ENCODE measurements at regions not wholly inside any gene's neighbourhood (a gene's known extent, or its start where the extent isn't known, plus 50 kb on each side); places are given as distances from the start of the nearest gene placed in this dataset.

GRCh38 chr2:198498516-198498915, 694.1 kb downstream of the PLCL1 start:
- DNase-seq (ENCODE audit: low spot score), result no peak

GRCh38 chr2:198498048-198498447, 693.7 kb downstream of the PLCL1 start:
- DNase-seq (ENCODE audit: low spot score), result no peak

DNA sequence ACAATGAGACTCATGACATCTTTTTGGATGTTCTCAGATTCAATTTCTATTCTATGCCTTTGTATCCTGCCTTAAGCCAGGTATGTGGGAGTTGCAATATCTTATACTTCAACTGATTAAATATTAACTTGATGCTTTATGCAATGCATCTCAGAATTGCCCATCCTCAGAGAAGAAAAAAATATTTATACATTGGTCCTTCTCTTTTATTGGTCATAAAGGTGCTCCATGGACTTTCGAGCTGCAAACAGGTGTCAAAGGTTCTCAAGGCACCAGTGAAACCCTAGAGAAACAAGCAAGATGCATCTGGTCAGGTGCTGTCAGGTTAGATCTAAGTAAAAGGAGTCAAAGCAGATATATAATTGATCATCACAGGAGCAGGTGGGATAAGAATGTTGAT, 690.5 kb downstream of the PLCL1 start:
- no peak for DNase-seq (ENCODE audit: low spot score)

- DNase-seq (ENCODE audit: low spot score), result no peak
These were observed 686.4 kb downstream of the PLCL1 start for GRCh38 chr2:198490748-198491147.

DNA sequence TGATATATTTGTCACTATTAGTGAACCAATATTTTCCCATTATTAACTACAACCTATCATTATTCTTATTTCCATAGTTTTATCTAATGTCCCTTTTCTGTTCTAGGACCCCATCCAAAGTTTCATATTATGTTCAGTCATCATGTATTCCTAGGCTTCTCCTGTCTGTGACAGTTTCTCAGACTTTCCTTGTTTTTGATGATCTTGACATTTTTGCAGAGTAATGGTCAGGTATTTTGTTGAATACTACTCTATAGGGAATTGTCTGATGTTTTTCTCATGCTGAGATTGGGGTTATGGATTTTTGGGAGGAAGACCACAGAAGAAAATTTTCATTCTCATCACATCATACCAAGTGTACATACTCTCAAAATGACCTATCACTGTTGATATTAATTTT, 684.6 kb downstream of the PLCL1 start:
- no peak for DNase-seq (ENCODE audit: low spot score)

GRCh38 chr2:198483051-198483450, 678.7 kb downstream of the PLCL1 start:
- no peak for DNase-seq (ENCODE audit: low spot score)

- no peak for DNase-seq (ENCODE audit: low spot score)
These were observed 674.7 kb downstream of the PLCL1 start for GRCh38 chr2:198479065-198479464.

- no peak for DNase-seq (ENCODE audit: low spot score)
These were observed 674.0 kb downstream of the PLCL1 start for GRCh38 chr2:198478361-198478760.

- no peak for DNase-seq (ENCODE audit: low spot score)
These were observed 671.6 kb downstream of the PLCL1 start for GRCh38 chr2:198476007-198476406.

GRCh38 chr2:198471291-198471690, 666.9 kb downstream of the PLCL1 start:
- DNase-seq (ENCODE audit: low spot score), result no peak

- DNase-seq (ENCODE audit: low spot score), result no peak
These were observed 663.7 kb downstream of the PLCL1 start for GRCh38 chr2:198468136-198468535.

DNA sequence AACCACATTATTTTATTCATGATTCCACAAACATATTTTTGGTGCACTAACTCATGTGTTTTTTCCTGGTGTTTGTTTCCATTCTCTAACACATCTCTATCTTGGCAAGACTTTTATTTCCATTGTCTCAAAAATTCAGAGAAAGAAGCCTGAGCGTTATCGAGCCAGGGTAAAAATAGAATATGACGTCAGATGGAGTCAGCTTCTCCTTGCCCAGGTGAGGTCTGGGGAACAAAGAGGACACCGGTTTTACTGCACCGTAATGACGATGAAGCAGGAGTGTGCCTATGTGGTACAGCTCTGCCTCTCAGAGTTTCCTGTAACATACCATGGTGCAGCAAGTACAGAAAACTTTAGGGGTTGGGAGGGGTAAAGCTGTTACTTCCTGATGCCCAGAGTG, 661.6 kb downstream of the PLCL1 start:
- DNase-seq (ENCODE audit: low spot score), result no peak

- no peak for DNase-seq (ENCODE audit: low spot score)
These were observed 652.0 kb downstream of the PLCL1 start for GRCh38 chr2:198456418-198456817.

- no peak for DNase-seq (ENCODE audit: low spot score)
These were observed 649.5 kb downstream of the PLCL1 start for GRCh38 chr2:198453866-198454265.

- DNase-seq (ENCODE audit: low spot score), result no peak
These were observed 647.9 kb downstream of the PLCL1 start for GRCh38 chr2:198452327-198452726.

DNA sequence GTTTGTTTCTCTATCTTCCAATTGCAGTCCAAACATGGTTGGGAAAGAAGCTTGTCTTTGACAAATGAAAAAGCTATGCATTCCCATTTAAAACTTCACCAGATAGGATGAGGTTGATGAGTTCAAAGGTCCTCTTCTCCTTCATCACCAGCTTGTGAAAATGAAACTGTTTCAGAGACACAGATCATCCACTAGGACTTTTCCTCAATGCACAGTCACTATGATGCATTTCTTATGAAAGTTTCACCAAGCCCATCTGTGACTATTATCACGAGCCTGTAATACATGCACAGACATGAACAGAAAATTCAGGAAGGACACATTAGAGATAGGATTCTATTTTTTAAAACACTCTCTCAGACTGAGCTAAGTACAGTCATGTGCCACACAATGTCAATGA, 644.4 kb downstream of the PLCL1 start:
- DNase-seq (ENCODE audit: low spot score), result no peak

DNA sequence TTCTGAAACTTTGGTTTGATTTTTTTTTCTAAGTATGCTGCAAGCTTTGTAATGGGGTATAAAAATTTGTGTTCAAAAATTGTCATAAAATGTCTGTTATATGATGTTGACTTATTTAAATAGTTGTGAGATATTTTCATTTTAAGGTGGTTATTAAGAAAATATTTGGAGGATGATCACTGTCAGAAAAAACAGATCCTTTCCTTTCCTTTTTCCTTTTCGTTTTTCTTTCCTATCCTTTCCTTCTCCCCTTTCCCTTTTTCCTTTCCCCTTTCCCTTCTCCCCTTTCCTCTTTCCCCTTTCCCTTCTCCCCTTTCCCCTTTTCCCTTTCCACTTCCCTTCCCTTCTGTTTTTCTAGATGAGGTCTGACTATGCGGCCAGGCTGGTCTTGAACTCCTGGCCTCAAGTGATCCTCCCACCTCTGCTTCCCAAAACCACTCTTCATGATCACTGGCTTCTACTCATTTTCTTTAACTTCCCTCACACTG, 640.5 kb downstream of the PLCL1 start:
- no peak for DNase-seq (ENCODE audit: low spot score)

DNA sequence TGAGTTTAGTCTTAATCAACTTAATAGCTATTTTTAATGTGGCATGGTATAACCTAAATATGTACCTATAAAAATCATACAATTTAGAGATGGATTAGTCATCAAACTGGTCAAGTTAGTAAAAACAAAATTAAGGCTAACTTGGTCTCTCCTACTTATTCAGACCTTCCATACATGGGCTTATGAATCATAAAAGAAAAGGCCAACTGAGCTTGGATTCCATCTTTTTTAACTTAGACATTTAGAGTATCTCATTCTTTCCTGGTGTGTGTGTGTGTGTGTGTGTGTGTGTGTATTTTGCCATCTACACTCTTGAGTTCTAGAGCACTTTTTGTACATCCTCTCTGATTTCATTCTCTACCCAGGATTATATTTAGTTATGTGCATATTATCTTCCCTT, 637.5 kb downstream of the PLCL1 start:
- DNase-seq (ENCODE audit: low spot score), result no peak

DNA sequence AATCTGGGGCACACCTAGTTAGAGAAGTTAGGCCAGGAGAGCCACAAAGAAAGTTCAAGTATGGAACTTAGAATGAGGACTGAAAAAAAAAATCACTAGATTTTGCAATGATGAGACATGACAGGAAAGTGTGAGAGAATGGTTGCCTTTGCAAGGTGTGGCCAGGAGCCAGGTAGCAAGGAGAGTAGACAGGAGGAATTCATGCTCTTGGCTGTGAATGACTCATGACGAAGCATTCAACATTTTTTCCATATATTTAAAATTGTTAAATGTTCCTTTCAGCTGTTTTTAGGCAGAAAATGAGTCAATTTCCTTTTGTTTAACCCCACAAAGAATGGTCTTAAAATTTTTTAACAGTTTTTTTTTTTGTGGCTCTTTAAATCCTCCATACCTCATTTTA, 636.9 kb downstream of the PLCL1 start:
- no peak for DNase-seq (ENCODE audit: low spot score)

GRCh38 chr2:198440833-198441232, 636.4 kb downstream of the PLCL1 start:
- DNase-seq (ENCODE audit: low spot score), result no peak

DNA sequence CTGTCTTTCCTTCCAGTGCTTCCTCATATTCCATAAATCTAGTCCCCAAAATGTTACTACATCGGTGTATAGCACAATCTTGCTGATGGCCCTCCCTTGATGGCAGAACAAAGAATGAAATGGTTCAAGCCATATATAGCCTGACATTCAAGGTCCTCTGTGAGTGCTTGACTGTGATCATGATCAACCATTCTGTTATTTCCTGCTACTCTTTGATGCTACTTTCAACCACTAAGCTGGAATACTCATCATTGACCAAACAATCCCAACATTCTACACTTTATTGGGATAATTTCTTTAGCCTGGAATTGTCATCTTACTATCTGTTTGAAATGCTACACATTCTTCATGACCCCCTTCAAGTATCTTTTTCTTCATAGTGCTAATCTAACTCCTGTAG, 633.9 kb downstream of the PLCL1 start:
- DNase-seq (ENCODE audit: low spot score), result no peak

DNA sequence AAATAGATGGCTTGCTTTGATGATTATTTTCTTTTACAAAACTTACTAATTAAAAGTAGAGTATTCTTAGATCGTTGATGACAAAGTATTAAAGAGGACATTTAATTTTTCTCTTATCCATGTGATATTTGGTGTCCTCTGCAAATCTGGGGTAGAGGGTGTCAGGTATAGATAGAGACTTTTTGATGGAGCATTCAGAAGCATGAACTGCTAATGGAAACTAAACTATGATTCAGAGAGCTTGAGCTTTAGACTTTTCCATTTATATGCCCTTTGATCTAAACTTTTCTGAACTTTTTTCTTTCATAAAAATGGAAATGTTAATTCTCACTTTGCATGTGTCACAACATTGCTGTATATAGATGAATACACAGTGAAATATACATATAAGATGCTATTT, 619.7 kb downstream of the PLCL1 start:
- DNase-seq (ENCODE audit: low spot score), result no peak

- no peak for DNase-seq (ENCODE audit: low spot score)
These were observed 613.4 kb downstream of the PLCL1 start for GRCh38 chr2:198417836-198418235.

DNA sequence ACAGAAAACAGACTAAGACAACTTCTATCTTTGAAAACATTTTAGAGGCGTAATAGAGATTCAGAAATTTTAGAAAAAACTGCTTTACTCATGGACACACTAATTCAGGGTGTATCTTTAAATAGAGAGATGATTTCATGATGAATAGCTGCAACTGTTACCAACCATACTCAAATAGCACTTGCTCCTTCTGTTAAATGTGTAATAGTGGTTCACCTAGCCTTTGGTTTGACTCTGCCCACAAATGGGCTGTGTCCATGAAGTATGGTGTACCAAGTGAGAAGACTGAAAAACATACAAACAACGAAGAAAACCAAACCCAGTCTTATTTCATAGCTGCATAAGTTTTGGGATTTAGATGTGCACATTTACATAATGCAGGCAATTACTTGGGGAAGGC, 610.6 kb downstream of the PLCL1 start:
- no peak for DNase-seq (ENCODE audit: low spot score)

- DNase-seq (ENCODE audit: low spot score), result no peak
These were observed 607.5 kb downstream of the PLCL1 start for GRCh38 chr2:198411936-198412335.
